Liver (tissue), 7 donors: ENCODE measurements at regions not wholly inside any gene's neighbourhood (a gene's known extent, or its start where the extent isn't known, plus 50 kb on each side); places are given as distances from the start of the nearest gene placed in this dataset.

ENCODE experiments used
- DNase-seq: peaks from one replicate; pipeline ENCODE4 v3.0.0-alpha.2; 2017; ENCODE audit warnings: low spot score
- H3K27ac ChIP-seq, 2 donors: one replicate each; pipeline ENCODE4 v1.7.0; 2013; ENCODE audit warnings: inconsistent platforms in 2 of 2, low read length in 2 of 2, control low read depth in 1 of 2, low read depth in 1 of 2, mild to moderate bottlenecking in 1 of 2
- H3K27me3 ChIP-seq, 4 donors: one replicate each; pipeline versions ENCODE4 v1.6.1 to v1.7.0; 2013; ENCODE audit warnings: low read length in 3 of 4, inconsistent platforms in 1 of 4, mild to moderate bottlenecking in 1 of 4, moderate library complexity in 1 of 4; ENCODE audit not compliant: control insufficient read depth in 4 of 4, insufficient read depth in 4 of 4
- H3K36me3 ChIP-seq, 4 donors: one replicate each; pipeline versions ENCODE4 v1.6.1 to v1.7.0; 2013; ENCODE audit warnings: low read length in 3 of 4, mild to moderate bottlenecking in 3 of 4, low read depth in 1 of 4, moderate library complexity in 1 of 4; ENCODE audit not compliant: control insufficient read depth in 4 of 4, insufficient read depth in 3 of 4
- H3K4me1 ChIP-seq, 4 donors: one replicate each; pipeline versions ENCODE4 v1.6.1 to v1.7.0; 2013; ENCODE audit warnings: low read length in 3 of 4, mild to moderate bottlenecking in 3 of 4, moderate library complexity in 1 of 4; ENCODE audit not compliant: control insufficient read depth in 4 of 4, insufficient read depth in 4 of 4
- H3K4me3 ChIP-seq, 3 donors: one replicate each; pipeline versions ENCODE4 v1.6.1 to v1.7.0; 2013; ENCODE audit warnings: low read length in 3 of 3, control low read depth in 1 of 3, low read depth in 1 of 3, mild to moderate bottlenecking in 1 of 3
- H3K9ac ChIP-seq, 2 donors: one replicate each; pipeline ENCODE4 v1.7.0; 2013; ENCODE audit warnings: low read length in 2 of 2, mild to moderate bottlenecking in 2 of 2, moderate library complexity in 2 of 2, control low read depth in 1 of 2, low read depth in 1 of 2
- H3K9me3 ChIP-seq, 4 donors: one replicate each; pipeline versions ENCODE4 v1.6.1 to v1.7.0; 2013; ENCODE audit warnings: low read length in 3 of 4; ENCODE audit not compliant: control insufficient read depth in 4 of 4
- EGR1 ChIP-seq, 2 donors: IDR thresholded peaks; 2 replicates each; pipeline ENCODE4 v1.6.1; 2016 to 2018; ENCODE audit warnings: antibody characterized with exemption in 2 of 2, low read depth in 2 of 2
- FOXA1 ChIP-seq: IDR thresholded peaks from 2 replicates; pipeline ENCODE4 v1.6.1; 2016; ENCODE audit warnings: antibody characterized with exemption
- FOXA2 ChIP-seq: IDR thresholded peaks from 2 replicates; pipeline ENCODE4 v1.6.1; 2016; ENCODE audit warnings: antibody characterized with exemption
- GABPA ChIP-seq, 2 donors: IDR thresholded peaks in 1 of 2; conservative IDR thresholded peaks in 1 of 2; 2 replicates each; pipeline ENCODE4 v1.6.1; 2016; ENCODE audit warnings: antibody characterized with exemption in 2 of 2, mild to moderate bottlenecking in 1 of 2, moderate library complexity in 1 of 2
- HNF4A ChIP-seq, 2 donors: conservative IDR thresholded peaks; 2 replicates each; pipeline ENCODE4 v1.6.1; 2016; ENCODE audit warnings: antibody characterized with exemption in 2 of 2, mild to moderate bottlenecking in 2 of 2
- HNF4G ChIP-seq: IDR thresholded peaks from 2 replicates; pipeline ENCODE4 v1.6.1; 2016; ENCODE audit warnings: antibody characterized with exemption
- JUND ChIP-seq, 2 donors: IDR thresholded peaks; 2 replicates each; pipeline ENCODE4 v1.6.1; 2016; ENCODE audit warnings: antibody characterized with exemption in 2 of 2
- RAD21 ChIP-seq, 2 donors: IDR thresholded peaks; 2 replicates each; pipeline ENCODE4 v1.6.1; 2016; ENCODE audit warnings: antibody characterized with exemption in 2 of 2, mild to moderate bottlenecking in 2 of 2
- RXRA ChIP-seq, 2 donors: IDR thresholded peaks; 2 replicates each; pipeline ENCODE4 v1.6.1; 2017 to 2018; ENCODE audit warnings: antibody characterized with exemption in 2 of 2, mild to moderate bottlenecking in 1 of 2
- SP1 ChIP-seq: IDR thresholded peaks from 2 replicates; pipeline ENCODE4 v1.6.1; 2018; ENCODE audit warnings: antibody characterized with exemption, mild to moderate bottlenecking
- YY1 ChIP-seq: IDR thresholded peaks from 2 replicates; pipeline ENCODE4 v1.6.1; 2016; ENCODE audit warnings: antibody characterized with exemption, mild to moderate bottlenecking
- WGBS: extraction: QIAGEN DNeasy Blood & Tissue Kit; methylation state at CpG from one replicate; pipeline ENCODE4 v1.1.7; 2013; 5-methylcytosine and 5-hydroxymethylcytosine counted together
- TF ChIP-seq, protein P1 (sequence below): IDR thresholded peaks from 2 replicates; pipeline ENCODE4 v1.6.1; 2016; ENCODE audit warnings: antibody characterized with exemption
- TF ChIP-seq, protein P2 (sequence below): IDR thresholded peaks from 2 replicates; pipeline ENCODE4 v1.6.1; 2016; ENCODE audit warnings: antibody characterized with exemption
- TF ChIP-seq, protein P3 (sequence below): IDR thresholded peaks from 2 replicates; pipeline ENCODE4 v1.6.1; 2016; ENCODE audit warnings: antibody characterized with exemption
- TF ChIP-seq, protein P4 (sequence below): IDR thresholded peaks from 2 replicates; pipeline ENCODE4 v1.6.1; 2016; ENCODE audit warnings: antibody characterized with exemption, mild to moderate bottlenecking
- donor health status: healthy.
- donor health status: healthy.
- donor health status: healthy.
- donor health status: healthy.

DNA sequence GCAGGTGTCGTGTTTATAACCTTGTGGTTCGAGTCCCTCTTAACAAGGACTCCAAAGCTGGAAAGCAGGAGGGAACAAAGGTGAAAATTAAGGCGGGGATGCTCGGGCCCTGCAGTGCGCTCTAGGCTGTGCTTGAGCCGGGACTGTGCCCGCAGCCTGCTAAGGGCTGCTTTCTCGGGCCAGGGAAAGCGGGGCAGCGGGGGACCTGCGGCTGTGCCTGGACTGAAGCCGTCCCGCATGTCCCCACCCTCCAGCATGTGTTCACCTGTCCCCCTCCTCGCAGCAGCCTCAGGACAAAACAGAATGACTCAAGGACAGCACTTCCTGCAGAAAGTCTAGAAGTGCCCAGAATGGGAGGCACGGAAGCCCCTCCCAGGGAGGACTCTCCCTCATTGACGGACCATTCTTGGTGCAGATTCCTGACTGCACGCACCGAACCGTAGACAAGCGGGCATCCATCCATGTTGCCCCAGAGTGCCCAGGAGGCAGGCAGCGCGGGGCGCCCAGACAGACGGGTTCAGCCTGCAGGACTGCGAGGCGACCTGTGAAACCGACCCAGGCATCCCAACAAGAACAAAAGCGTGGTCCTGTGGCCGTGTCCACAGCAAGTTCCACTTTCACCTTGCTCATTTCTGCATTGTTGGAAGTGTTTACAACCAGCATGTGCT, 342.9 kb downstream of the MAGEB5 start:
- Histone ChIP-seq H3K36me3 (no peaks in the 10 kb centered on the region), H3K4me3 (no peak overlapping the region), H3K27ac (no peak overlapping the region), H3K9me3 (no peaks in the 10 kb centered on the region), H3K9ac (no peak overlapping the region), H3K4me1 (no peaks in the 10 kb centered on the region), H3K27me3 (no peaks in the 10 kb centered on the region)
- 90% methylated on average over 29 of the region's 29 CpGs for WGBS
- no peak for DNase-seq
- TF ChIP-seq RXRA (IDR thresholded peaks at IDR 0.05) (no peak), EGR1 (IDR thresholded peaks at IDR 0.05; ENCODE audit: low read depth in 2 of 2) (no peak), HNF4A (conservative IDR thresholded peaks at IDR 0.05) (no peak), FOXA2 (no peak), RAD21 (IDR thresholded peaks at IDR 0.05) (no peak), GABPA (IDR thresholded peaks at IDR 0.05 in 1 of 2, conservative IDR thresholded peaks at IDR 0.05 in 1 of 2) (no peak), JUND (IDR thresholded peaks at IDR 0.05) (no peak), FOXA1 (no peak), YY1 (no peak)
- TF ChIP-seq, protein P1, sequence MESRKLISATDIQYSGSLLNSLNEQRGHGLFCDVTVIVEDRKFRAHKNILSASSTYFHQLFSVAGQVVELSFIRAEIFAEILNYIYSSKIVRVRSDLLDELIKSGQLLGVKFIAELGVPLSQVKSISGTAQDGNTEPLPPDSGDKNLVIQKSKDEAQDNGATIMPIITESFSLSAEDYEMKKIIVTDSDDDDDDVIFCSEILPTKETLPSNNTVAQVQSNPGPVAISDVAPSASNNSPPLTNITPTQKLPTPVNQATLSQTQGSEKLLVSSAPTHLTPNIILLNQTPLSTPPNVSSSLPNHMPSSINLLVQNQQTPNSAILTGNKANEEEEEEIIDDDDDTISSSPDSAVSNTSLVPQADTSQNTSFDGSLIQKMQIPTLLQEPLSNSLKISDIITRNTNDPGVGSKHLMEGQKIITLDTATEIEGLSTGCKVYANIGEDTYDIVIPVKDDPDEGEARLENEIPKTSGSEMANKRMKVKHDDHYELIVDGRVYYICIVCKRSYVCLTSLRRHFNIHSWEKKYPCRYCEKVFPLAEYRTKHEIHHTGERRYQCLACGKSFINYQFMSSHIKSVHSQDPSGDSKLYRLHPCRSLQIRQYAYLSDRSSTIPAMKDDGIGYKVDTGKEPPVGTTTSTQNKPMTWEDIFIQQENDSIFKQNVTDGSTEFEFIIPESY, result no peak
- TF ChIP-seq, protein P2, sequence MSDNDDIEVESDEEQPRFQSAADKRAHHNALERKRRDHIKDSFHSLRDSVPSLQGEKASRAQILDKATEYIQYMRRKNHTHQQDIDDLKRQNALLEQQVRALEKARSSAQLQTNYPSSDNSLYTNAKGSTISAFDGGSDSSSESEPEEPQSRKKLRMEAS, result no peak
- TF ChIP-seq, protein P3, sequence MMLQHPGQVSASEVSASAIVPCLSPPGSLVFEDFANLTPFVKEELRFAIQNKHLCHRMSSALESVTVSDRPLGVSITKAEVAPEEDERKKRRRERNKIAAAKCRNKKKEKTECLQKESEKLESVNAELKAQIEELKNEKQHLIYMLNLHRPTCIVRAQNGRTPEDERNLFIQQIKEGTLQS, result no peak
- TF ChIP-seq, protein P4, sequence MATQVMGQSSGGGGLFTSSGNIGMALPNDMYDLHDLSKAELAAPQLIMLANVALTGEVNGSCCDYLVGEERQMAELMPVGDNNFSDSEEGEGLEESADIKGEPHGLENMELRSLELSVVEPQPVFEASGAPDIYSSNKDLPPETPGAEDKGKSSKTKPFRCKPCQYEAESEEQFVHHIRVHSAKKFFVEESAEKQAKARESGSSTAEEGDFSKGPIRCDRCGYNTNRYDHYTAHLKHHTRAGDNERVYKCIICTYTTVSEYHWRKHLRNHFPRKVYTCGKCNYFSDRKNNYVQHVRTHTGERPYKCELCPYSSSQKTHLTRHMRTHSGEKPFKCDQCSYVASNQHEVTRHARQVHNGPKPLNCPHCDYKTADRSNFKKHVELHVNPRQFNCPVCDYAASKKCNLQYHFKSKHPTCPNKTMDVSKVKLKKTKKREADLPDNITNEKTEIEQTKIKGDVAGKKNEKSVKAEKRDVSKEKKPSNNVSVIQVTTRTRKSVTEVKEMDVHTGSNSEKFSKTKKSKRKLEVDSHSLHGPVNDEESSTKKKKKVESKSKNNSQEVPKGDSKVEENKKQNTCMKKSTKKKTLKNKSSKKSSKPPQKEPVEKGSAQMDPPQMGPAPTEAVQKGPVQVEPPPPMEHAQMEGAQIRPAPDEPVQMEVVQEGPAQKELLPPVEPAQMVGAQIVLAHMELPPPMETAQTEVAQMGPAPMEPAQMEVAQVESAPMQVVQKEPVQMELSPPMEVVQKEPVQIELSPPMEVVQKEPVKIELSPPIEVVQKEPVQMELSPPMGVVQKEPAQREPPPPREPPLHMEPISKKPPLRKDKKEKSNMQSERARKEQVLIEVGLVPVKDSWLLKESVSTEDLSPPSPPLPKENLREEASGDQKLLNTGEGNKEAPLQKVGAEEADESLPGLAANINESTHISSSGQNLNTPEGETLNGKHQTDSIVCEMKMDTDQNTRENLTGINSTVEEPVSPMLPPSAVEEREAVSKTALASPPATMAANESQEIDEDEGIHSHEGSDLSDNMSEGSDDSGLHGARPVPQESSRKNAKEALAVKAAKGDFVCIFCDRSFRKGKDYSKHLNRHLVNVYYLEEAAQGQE, result no peak

DNA sequence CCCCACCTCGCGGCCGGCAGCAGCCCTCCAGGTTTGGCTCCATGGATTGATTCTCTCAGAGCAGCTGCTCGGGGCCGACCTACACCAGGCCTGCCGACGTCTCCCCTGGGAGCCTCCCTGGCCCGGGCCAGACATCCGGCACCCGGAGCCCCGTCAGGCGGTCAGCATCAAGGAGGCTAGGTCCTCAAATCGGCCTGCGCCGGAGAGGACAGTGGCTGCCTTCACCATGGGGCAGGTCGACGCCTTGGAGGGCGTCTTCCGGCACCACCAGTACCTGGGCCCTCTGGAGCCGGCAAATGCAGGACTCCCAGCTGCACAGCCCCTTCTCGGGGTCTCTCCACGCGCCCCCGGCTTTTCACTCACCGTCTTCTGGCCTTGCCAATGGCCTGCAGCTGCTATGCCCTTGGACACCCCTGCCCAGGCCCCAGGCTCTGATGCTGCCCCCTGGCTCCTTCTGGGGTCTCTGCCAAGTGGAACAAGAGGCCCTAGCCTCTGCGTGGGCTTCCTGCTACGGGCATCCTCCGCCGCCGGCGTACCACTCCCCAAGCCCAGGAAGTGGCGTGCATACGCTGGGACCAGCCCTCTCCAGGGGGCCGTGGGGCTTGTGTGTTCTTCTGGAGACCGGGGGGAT, 341.8 kb downstream of the MAGEB5 start:
- no peak for DNase-seq
- WGBS, result 94% methylated on average over 35 of the region's 35 CpGs
- Histone ChIP-seq H3K4me3 (no peak overlapping the region), H3K9me3 (no peaks in the 10 kb centered on the region), H3K36me3 (no peaks in the 10 kb centered on the region), H3K9ac (no peak overlapping the region), H3K27me3 (no peaks in the 10 kb centered on the region), H3K27ac (no peak overlapping the region), H3K4me1 (no peaks in the 10 kb centered on the region)
- TF ChIP-seq HNF4A (conservative IDR thresholded peaks at IDR 0.05) (no peak), RAD21 (IDR thresholded peaks at IDR 0.05) (no peak), GABPA (IDR thresholded peaks at IDR 0.05 in 1 of 2, conservative IDR thresholded peaks at IDR 0.05 in 1 of 2) (no peak), FOXA2 (no peak), RXRA (IDR thresholded peaks at IDR 0.05) (no peak), SP1 (no peak), HNF4G (no peak), EGR1 (IDR thresholded peaks at IDR 0.05; ENCODE audit: low read depth in 2 of 2) (no peak), YY1 (no peak), FOXA1 (no peak)
- TF ChIP-seq, protein P4, result no peak
- TF ChIP-seq, protein P3, result no peak
- TF ChIP-seq, protein P1, result no peak
